Stomach (tissue), 8 donors: ENCODE measurements at regions not wholly inside any gene's neighbourhood (a gene's known extent, or its start where the extent isn't known, plus 50 kb on each side); places are given as distances from the start of the nearest gene placed in this dataset.

ENCODE experiments used
- DNase-seq, 2 donors: peaks; one replicate each; pipeline versions ENCODE4 v3.0.0 to v3.0.0-alpha.2; 2013 to 2019
- H3K27ac ChIP-seq, 5 donors: fragments of 200-600 bp in 4 of 5; sonication (generic) in 4 of 5; one replicate each; pipeline ENCODE4 v1.5.1; 2013 to 2019; ENCODE audit warnings: mild to moderate bottlenecking in 1 of 5, moderate library complexity in 1 of 5
- H3K27me3 ChIP-seq, 3 donors: fragments of 200-600 bp; sonication (generic); one replicate each; pipeline ENCODE4 v1.5.1; 2017 to 2019; ENCODE audit warnings: mixed run types in 1 of 3
- H3K36me3 ChIP-seq, 4 donors: fragments of 200-600 bp; sonication (generic); 1 replicate in 3 of 4; 2 replicates in 1 of 4; pipeline ENCODE4 v1.5.1; 2016 to 2019
- H3K4me1 ChIP-seq, 4 donors: fragments of 200-600 bp; sonication (generic); one replicate each; pipeline ENCODE4 v1.5.1; 2016 to 2019
- H3K4me3 ChIP-seq, 4 donors: fragments of 200-600 bp; sonication (generic) in 3 of 4; one replicate each; pipeline ENCODE4 v1.5.1; 2016 to 2019; ENCODE audit warnings: mild to moderate bottlenecking in 1 of 4
- H3K9me3 ChIP-seq, 4 donors: fragments of 200-600 bp; sonication (generic); one replicate each; pipeline ENCODE4 v1.5.1; 2016 to 2019
- EP300 ChIP-seq: sonication (generic); formaldehyde crosslinking; IDR thresholded peaks from one replicate; pipeline ENCODE4 v1.6.1; 2017; ENCODE audit warnings: antibody characterized with exemption
- POLR2A ChIP-seq, 4 donors: fragments of 450-650 bp; IDR thresholded peaks; one replicate each; pipeline ENCODE4 v1.6.1; 2016; ENCODE audit warnings: antibody characterized with exemption in 4 of 4, control low read depth in 2 of 4, mild to moderate bottlenecking in 1 of 4, moderate library complexity in 1 of 4
- POLR2AphosphoS5 ChIP-seq, 3 donors: sonication (generic); formaldehyde crosslinking; IDR thresholded peaks; one replicate each; pipeline ENCODE4 v1.6.1; 2016; ENCODE audit warnings: antibody characterized with exemption in 3 of 3
- WGBS, 5 donors: extraction: QIAGEN DNeasy Blood & Tissue Kit in 3 of 5; methylation state at CpG; one replicate each; pipeline versions ENCODE4 v1.1.5 to v1.1.7; 2013 to 2018; 5-methylcytosine and 5-hydroxymethylcytosine counted together
- intact Hi-C: fragments of 100-400 bp; cut with DNase I; formaldehyde crosslinking; loops from one replicate; pipeline ENCODE4 v1.15.1; 2023; ENCODE audit warnings: low total_unique reads
- TF ChIP-seq, protein P1 (sequence below), 7 experiments: fragments of 450-650 bp in 4 of 7; fragments of 200-600 bp in 3 of 7; sonication (generic) in 3 of 7; IDR thresholded peaks; one replicate each; pipeline ENCODE4 v1.5.1; 2016 to 2019; ENCODE audit warnings: antibody characterized with exemption in 7 of 7, control low read depth in 2 of 7, mild to moderate bottlenecking in 1 of 7
- donor health status: healthy with polysubstance abuse.
- donor health status: Bipolar disorder and iron deficiency.
- donor health status: healthy.

DNA sequence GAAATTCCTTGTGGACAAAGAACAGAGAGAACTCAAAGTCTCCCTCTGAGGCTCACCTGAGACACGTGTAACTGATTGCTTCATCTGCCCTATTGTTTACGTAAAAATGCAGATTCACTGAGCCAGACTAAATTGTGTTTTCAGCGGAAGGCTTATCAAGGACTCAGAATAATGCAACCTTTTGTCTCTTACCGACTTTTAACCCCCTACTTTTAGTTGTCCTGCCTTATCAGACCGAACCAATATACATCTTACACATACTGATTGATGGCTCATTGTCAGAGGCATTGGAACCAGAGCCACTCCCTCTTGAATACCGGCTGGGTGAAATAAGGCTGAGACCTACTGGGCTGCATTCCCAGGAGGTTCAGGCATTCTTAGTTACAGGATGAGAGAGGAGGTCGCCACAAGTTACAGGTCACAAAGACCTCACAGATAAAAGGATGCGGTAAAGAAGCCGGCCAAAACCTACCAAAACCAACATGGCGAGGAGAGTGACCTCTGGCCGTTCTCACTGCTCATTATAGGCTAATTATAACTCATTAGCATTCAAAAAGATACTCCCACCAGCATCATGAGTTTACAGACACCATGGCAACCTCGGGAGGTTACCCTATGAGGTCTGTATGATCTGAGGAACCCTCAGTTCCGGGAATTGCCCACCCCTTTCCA lies 95.5 kb upstream of the ZNF184 start:
- Histone ChIP-seq H3K27me3 (peaks cover 10 to 72% (median 33%) of the 10 kb centered on the region in 3 donors), H3K27ac (no peak overlapping the region), H3K9me3 (peaks cover 0 to 6% (median 0%) of the 10 kb centered on the region in 4 donors), H3K36me3 (no peaks in the 10 kb centered on the region), H3K4me1 (no peaks in the 10 kb centered on the region), H3K4me3 (no peak overlapping the region)
- WGBS, 5 donors = 26 to 41% (median 32%) methylated on average over 13 of the region's 13 CpGs
- TF ChIP-seq EP300 = no peak
- TF ChIP-seq, protein P1, sequence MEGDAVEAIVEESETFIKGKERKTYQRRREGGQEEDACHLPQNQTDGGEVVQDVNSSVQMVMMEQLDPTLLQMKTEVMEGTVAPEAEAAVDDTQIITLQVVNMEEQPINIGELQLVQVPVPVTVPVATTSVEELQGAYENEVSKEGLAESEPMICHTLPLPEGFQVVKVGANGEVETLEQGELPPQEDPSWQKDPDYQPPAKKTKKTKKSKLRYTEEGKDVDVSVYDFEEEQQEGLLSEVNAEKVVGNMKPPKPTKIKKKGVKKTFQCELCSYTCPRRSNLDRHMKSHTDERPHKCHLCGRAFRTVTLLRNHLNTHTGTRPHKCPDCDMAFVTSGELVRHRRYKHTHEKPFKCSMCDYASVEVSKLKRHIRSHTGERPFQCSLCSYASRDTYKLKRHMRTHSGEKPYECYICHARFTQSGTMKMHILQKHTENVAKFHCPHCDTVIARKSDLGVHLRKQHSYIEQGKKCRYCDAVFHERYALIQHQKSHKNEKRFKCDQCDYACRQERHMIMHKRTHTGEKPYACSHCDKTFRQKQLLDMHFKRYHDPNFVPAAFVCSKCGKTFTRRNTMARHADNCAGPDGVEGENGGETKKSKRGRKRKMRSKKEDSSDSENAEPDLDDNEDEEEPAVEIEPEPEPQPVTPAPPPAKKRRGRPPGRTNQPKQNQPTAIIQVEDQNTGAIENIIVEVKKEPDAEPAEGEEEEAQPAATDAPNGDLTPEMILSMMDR (IDR thresholded peaks at IDR 0.05) = no peak
- intact Hi-C loops = no loop called here
- no peak for DNase-seq

DNA sequence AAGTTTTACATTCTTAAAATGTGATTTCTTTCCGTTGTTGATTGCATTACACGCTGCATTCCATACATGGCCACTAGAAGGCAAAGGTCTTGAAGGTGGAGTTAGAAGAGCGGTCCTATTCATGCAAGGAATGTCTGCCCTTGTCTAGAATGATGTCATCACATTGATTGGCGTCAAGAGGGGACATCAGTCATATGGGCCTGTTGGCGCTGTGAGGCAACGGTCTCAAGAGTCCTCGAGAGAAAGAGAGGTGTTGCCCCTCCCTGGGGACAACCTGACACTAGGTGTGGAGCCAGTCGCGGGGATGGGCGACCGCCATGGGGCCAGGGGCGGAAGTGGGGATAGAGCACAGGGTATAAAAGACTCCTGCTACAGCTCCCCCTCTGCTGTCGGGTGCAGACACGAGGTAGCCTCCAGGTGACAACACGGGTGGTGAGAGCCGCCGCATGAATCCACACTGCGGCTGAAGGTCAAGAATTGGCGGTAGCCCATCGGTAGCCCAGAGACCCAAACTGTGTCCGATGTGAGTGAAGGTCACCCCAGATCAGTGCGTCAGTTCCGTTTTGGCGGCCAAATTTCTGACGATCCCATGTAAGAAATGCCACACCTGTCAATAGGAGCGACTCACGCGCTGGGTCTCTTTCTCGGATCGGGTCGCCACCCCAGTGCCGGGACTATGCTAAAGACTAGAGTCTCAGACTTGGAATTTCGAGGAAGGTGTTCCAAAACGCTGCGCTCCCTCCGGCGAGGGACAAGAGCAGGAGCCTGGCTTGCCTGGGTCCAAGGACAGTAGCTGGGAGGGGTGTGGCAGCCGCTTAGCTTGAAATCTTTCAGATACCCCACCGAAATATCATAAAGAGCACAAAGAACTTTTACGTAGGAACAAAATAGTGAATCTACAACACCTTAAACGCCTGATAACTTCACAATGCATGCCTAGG lies 93.2 kb upstream of the ZNF184 start:
- Histone ChIP-seq H3K9me3 (peaks cover 0 to 6% (median 0%) of the 10 kb centered on the region in 4 donors), H3K4me1 (no peaks in the 10 kb centered on the region), H3K4me3 (no peak overlapping the region), H3K36me3 (no peaks in the 10 kb centered on the region), H3K27me3 (peaks cover 13 to 79% (median 48%) of the 10 kb centered on the region in 3 donors), H3K27ac (no peak overlapping the region)
- TF ChIP-seq POLR2AphosphoS5 (IDR thresholded peaks at IDR 0.05) (no peak), POLR2A (IDR thresholded peaks at IDR 0.05) (no peak), EP300 (no peak)
- TF ChIP-seq, protein P1 (IDR thresholded peaks at IDR 0.05) = no peak
- no peak for DNase-seq
- intact Hi-C loops = no loop called here
- WGBS, 5 donors = 5 to 10% (median 6%) methylated on average over 33 to 41 of the region's 41 CpGs

DNA sequence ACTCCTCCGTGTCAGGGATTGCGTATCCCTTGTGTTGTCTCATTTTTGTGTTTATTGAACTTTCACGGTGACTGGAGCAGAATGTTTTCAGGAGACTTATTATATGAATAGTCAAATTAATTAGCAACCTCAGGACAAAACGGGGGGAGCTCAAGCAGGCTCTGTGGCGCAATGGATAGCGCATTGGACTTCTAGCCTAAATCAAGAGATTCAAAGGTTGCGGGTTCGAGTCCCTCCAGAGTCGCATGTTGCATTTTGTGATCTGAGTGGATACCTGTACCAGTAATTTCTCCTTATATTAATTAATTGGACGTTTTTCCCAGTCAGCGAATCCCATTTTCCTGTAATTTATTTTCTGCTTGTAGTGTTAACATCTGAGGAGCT lies 89.1 kb upstream of the ZNF184 start:
- peaks cover 0 to 10% (median 7%) of the 10 kb centered on the region in 4 donors for H3K4me1 ChIP-seq
- intact Hi-C loops = no loop called here
- H3K36me3 ChIP-seq = no peaks in the 10 kb centered on the region
- peaks cover 0 to 6% (median 3%) of the 10 kb centered on the region in 4 donors for H3K9me3 ChIP-seq
- TF ChIP-seq EP300 (no peak), POLR2A (IDR thresholded peaks at IDR 0.05) (no peak), POLR2AphosphoS5 (IDR thresholded peaks at IDR 0.05) (no peak)
- H3K27me3 ChIP-seq = peaks cover 13 to 100% (median 73%) of the 10 kb centered on the region in 3 donors
- H3K4me3 ChIP-seq = no peak overlapping the region
- no peak overlapping the region for H3K27ac ChIP-seq
- no peak for DNase-seq
- WGBS, 5 donors = 23 to 32% (median 27%) methylated on average over 11 of the region's 11 CpGs

DNA sequence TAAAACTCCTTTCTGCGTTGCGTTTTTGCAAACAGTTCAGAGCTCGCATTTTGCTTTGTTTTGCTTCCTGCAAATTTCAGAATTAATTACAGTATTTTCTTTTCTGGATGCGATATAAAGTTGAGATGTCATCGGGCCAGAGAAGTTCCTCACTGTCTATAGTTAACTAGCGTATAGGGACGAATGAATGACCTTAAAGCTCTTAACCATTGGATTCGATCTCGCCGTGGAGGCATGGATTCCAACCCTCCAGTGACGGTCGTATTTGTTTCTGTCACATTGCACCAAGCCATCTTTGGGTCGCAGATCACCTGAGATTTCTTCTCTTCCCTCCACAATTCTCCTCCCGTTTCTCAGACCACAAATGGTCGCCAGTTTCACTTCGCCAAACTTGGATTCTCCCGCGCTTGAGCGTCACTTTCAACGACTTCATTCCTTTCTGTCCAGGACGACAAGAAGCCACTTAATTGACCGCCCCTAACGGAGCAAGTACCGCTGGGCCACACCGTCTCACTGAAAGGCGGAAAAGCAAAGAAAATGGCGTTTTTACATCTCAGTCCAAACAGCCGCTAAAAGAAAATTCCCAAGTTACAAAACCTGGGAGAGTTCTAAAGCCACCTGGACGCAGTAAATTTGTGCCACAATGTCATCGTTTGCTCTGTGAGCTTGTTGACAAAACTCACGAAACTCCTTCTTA lies 85.3 kb upstream of the ZNF184 start:
- no peak for DNase-seq
- Histone ChIP-seq H3K36me3 (no peaks in the 10 kb centered on the region), H3K9me3 (peaks cover 0 to 25% (median 7%) of the 10 kb centered on the region in 4 donors), H3K27ac (no peak overlapping the region), H3K27me3 (peaks cover 7 to 100% (median 70%) of the 10 kb centered on the region in 3 donors), H3K4me1 (peaks cover 0 to 10% (median 7%) of the 10 kb centered on the region in 4 donors), H3K4me3 (no peak overlapping the region)
- 7 to 11% (median 8%) methylated on average over 31 of the region's 31 CpGs for WGBS, 5 donors
- intact Hi-C loops = no loop called here
- no peak for TF ChIP-seq POLR2A (IDR thresholded peaks at IDR 0.05)
- TF ChIP-seq, protein P1 (IDR thresholded peaks at IDR 0.05) = no peak
- no peak for TF ChIP-seq POLR2AphosphoS5 (IDR thresholded peaks at IDR 0.05)
- TF ChIP-seq EP300 = no peak
